HL-60 (cell line): ENCODE measurements at regions not wholly inside any gene's neighbourhood (a gene's known extent, or its start where the extent isn't known, plus 50 kb on each side); places are given as distances from the start of the nearest gene placed in this dataset.
"Not testable (repeated sequence)": the region's sequence is repeated elsewhere in the genome, so short reads cannot be mapped to it uniquely, and the experiment has no call there.

ENCODE experiments used
- CTCF ChIP-seq: IDR thresholded peaks from one replicate; pipeline ENCODE4 v1.5.1; 2011; ENCODE audit warnings: low read length, control low read depth, inconsistent platforms; ENCODE audit not compliant: insufficient read depth
- GABPA ChIP-seq: IDR thresholded peaks from 2 replicates; pipeline ENCODE4 v1.6.1; 2012; ENCODE audit warnings: low read depth
- POLR2AphosphoS5 ChIP-seq: IDR thresholded peaks from 2 replicates; pipeline ENCODE4 v1.6.1; 2012; ENCODE audit warnings: low read depth

GRCh38 chr3:144494651-144495050, 523.0 kb downstream of the DIPK2A start:
- TF ChIP-seq CTCF, POLR2AphosphoS5, GABPA: not testable (repeated sequence)
